Frontal cortex (tissue), 3 donors: ENCODE measurements at regions not wholly inside any gene's neighbourhood (a gene's known extent, or its start where the extent isn't known, plus 50 kb on each side); places are given as distances from the start of the nearest gene placed in this dataset.
"Not testable (repeated sequence)": the region's sequence is repeated elsewhere in the genome, so short reads cannot be mapped to it uniquely, and the experiment has no call there.

ENCODE experiments used
- DNase-seq, 2 donors: peaks; one replicate each; pipeline ENCODE4 v3.0.0; 2012; ENCODE audit warnings: low spot score in 2 of 2
- FAIRE-seq: peaks from 2 replicates; lab custom pipeline; 2012; peaks lifted over from hg19 to GRCh38; lab: Jason Lieb, UNC
- donor health status: control.
- donor health status: control.
- donor health status: control.

DNA sequence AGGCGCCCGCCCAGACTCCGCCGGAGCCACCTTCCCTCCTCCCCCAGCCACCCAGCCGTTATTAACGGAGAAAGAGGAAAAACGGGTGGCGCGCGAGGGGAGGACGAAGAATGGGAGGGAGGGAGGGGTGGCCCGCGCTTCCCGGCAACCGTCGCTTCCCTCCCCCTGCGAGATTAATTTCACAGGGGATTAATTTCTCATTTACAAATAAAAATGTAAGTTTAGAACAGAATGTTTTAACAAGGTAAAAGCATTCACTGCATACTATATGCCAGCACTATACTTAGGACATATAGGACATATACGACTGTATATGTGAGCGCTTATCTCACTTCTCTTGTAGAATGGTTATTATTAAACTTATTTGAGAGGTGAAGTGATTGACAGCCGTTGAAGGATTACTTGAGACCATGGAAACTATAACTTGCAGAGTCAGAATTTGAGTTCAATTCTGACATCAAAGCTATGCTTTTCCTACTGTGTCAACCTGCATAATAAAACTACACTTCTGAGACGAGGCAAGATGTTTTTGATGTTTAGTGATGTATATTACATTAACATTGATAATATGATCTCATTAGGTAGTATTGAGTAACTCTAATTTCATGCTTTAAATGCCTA, 120.5 kb upstream of the WIPF3 start:
- DNase-seq, FAIRE-seq: not testable (repeated sequence)

DNA sequence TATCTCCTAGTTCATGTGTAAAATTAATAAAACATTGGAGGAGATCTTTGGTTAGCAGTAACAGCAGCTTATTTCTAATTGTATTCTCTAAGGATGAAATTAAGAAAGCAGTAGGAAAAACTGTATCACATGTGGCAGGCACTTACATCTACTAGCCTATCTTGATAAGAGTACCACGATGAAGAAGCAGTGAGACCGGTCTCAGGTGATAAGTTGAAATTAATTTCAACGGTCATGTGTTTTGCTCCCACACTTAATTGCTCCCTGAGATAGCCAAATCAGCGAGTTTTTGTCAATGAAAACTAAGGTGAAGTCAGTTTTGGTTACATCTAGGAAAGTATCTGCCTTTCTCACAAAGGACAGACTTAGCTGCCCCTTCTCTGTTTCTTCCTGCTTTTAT, 115.8 kb upstream of the WIPF3 start:
- DNase-seq, FAIRE-seq: not testable (repeated sequence)

DNA sequence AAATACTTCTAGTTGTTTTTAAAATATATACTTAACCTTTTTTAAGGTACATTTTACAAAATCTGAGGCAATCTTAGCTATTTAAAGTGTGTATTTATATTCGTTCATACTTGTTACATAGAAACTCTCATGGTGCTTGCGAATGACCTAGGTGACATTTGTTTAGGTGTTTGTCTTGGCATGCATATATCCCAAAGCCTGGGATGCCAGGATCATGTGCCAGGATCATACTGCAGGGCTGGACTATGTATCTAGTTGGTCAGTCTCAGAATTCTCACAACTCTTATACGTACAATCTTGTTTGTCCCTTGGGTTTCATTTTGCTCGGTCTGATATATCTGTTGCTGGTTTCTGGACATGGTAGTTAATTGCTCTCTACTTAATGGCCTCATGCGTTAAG, 109.9 kb upstream of the WIPF3 start:
- FAIRE-seq, DNase-seq: not testable (repeated sequence)

DNA sequence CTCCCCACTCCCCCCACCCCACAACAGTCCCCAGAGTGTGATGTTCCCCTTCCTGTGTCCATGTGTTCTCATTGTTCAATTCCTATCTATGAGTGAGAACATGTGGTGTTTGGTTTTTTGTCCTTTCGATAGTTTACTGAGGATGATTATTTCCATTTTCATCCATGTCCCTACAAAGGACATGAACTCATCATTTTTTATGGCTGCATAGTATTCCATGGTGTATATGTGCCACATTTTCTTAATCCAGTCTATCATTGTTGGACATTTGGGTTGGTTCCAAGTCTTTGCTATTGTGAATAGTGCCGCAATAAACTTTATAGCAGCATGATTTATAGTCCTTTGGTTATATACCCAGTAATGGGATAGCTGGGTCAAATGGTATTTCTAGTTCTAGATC, 106.6 kb upstream of the WIPF3 start:
- DNase-seq, FAIRE-seq: not testable (repeated sequence)

DNA sequence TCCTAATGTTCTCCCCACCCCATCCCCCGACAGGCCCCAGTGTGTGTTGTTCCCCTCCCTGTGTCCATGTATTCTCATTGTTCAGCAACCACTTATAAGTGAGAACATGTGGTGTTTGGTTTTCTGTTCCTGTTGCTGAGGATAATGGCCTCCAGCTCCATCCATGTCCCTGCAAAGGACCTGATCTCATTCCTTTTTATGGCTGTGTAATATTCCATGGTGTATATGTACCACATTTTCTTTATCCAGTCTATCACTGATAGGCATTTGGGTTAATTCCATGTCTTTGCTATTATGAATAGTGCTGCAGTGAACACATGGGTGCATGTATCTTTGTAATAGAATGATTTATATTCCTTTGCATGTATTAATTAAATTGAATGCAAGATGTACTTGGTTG, 104.8 kb upstream of the WIPF3 start:
- DNase-seq, FAIRE-seq: not testable (repeated sequence)

DNA sequence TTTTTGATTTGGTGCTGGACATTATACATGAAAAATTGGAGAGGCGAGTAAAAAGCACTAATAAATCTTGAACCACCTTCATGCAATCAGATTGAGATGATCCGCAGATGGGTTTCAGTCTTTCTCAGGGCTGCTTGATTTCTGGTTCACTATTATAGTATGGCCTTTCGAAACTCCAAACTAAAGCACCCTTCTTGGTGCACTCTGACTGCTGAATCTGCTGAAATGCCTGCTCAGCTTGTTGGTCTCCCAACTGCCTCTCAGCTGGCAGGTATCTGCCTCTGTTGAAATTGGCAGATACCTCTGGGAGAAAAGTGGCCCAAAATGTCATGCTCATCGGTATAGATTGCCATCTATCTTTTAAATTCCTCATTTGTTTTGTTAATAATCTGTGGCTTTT, 102.5 kb upstream of the WIPF3 start:
- DNase-seq, FAIRE-seq: not testable (repeated sequence)

DNA sequence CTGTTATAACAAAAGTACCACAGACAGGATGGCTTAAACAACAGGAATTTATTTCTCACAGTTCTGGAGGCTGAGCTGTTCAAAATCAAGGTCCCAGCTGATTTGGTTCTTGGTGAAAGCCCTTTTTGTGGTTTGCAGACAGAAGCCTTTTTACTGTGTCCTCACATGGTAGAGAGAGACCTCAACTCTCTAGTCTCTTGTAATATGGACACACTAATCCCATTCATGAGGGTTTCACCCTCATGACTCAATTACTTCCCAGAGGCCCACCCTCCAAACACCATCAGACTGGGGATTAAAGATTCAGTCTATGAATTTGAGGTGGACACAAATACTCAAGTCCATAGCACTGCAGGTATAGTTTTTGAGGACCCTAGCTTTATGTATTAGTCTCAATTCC, 97.3 kb upstream of the WIPF3 start:
- DNase-seq = peak in 1 of 2 donors; percentile 1
- FAIRE-seq = not testable (repeated sequence)

DNA sequence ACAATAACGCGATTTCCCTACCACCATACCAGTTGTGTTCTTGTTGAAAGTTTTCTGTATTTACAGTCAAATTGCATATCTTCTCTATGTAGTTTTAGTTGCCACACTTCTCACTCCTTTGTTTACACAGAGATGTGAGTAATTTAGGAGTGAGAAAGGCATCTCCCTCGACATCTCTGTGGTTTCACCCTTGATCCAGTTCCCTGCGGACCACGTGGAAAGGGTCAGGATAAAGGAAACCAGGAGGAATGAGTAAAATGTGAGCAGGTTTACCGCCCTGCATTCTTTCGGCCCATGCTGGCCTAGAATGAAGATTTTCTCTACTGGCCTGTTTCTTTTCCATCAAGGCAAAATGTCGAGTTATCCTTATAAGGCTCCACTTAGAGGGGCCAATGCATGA, 83.2 kb upstream of the WIPF3 start:
- not testable (repeated sequence) for FAIRE-seq, DNase-seq

DNA sequence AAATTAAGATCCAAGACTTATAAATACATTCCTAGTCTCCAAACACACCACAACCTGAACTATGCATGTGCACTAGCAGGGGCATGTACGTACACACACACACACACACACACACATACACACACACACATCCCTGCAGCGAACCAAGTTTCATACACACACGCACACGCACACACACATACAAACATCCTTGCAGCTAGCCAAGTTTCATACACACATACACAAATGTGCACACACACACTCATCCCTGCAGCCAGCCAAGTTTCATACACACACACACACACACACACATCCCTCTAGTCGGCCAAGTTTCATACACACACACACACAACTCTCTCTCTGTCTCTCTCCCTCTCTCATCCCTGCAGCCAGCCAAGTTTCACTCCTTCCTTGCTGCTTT, 82.7 kb upstream of the WIPF3 start:
- FAIRE-seq = no peak
- no peak for DNase-seq

DNA sequence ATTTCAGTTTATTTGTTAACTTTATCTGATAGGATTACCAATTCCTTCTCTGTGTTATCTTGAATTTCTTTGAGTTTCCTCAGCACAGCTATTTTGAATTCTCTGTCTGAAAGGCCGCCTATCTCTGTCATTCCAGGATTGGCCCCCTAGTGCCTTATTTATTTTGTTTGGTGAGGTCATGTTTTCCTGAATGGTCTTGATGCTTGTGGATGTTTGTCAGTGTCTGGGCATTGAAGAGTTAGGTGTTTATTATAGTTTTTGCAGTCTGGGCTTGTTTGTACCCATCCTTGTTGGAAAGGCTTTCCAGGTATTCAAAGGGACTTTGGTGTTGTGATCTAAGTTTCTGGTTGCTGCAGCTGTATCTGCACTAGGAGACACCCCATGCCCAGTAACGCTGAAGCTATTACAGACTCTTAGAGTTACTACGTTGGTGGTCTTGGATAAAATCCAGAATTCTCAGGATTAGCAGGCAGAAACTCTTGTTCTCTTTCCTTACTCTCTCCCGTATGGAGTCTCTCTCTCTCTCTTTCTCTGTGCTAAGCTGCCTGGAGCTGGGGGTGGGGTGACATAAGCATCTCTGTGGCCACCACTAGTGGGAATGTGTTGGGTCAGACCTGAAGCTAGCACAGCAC, 76.7 kb upstream of the WIPF3 start:
- FAIRE-seq, DNase-seq: not testable (repeated sequence)

DNA sequence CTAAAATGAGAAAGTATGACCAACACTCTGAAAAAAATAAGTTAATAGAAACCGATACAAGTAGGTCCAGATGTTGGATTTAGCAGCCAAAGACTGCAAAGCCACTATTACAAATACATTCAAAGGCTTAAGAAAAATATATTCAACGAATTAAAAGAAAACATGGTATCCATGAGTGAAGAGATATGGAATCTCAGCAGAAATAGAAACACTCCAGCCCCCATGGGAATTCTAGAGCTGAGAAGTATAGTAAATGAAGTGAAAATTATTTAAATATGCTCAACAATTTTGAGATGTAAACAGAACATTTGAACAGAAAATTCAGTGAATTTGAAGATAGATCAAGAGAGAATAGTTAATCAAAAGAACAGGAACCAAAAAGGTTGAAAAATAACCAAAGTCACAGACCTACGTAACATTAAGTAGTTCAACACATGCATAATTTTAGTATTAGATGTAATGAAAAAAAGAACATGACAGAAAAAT, 72.0 kb upstream of the WIPF3 start:
- DNase-seq = no peak
- peak; percentile 17 for FAIRE-seq

DNA sequence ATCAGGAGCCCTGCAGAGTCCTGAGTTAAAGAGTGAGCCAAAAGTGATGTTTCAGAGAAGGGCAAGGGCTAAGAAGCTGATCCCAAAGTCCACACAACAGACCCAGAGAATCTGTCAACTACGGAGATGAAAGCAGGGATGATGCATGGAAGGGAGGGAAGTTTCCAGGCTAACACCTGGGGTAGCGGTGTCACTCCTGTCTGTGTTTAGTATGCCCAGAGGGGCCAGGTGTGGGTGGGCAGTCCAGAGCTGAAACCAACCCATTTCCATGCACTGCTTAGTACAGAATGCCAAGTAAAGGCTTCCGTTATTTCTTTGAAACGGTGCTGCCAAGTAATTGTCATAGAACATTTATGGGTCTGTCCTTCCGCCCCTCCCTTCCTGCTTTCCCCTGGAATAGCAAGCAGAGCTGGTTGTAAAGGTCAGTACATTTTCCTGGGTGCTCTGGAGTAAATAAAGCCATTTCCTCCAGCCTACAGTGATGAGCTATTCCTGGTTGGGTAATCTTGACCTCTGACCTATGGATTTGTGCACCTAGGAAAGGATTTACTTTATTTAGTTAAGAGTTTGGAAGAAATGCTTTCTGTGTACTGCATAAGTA, 58.6 kb upstream of the WIPF3 start:
- not testable (repeated sequence) for FAIRE-seq, DNase-seq

DNA sequence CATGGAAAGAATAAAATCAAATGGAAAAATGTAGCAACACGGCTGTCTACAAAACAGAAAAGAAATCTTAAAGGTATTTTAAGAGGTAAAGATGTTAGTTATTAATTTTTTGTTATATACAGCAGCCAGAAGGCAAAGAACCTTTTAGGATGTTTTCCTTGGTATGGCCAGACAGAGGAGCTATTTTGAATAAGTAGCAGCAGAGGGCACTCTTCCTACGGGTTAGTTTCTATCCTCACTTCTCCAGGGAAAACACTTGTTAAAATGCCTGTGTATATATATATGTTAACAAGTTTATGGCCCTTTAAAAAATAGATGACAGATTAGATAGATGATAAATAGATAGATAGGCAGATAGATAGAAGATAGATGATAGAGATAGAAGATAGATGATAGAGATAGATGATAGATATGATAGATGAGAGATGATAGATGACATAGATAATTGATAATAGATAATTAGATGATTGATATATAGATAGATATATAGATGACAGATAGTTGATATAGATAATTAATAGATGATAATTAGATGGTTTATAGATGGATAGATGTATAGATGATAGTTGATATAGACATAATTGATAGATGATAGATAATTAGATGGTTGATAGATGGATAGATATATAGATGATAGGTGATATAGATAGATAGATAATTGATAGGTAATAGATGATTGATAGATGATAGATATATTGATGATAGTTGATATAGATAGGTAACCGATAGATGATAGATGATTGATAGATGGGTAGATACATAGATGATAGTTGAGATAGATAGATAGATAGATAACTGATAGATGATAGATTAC, 57.8 kb upstream of the WIPF3 start:
- FAIRE-seq (peak; percentile 86), DNase-seq (no peak)

DNA sequence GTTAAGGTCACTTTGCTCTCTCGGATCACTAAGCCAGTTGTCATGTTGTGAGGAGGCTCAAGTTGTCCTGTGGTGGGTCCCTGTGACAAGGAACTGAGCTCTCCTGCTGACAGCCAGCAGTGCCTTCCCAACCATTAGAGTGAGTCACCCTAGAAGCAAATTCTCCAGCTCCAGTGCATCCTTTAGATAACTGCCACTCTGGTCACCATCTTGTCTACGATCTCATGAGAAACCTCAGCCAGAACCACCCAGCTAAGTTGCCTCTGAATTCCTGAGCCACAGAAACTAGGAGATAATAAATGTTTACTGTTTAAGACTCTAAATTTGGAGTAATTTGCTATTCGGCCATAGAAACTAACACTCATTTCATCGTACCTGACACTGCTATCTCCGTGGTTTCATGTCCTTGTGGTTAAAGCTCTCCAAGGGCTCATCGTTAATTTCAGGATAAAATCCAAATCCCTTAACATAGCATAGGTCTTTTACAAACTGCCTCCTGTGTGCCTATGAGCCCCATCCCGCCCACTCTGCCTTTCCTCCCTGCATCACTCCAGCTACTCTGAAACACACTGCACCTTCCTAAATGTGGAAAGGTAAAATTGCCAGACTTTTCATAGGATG, 56.5 kb upstream of the WIPF3 start:
- DNase-seq = no peak
- no peak for FAIRE-seq

DNA sequence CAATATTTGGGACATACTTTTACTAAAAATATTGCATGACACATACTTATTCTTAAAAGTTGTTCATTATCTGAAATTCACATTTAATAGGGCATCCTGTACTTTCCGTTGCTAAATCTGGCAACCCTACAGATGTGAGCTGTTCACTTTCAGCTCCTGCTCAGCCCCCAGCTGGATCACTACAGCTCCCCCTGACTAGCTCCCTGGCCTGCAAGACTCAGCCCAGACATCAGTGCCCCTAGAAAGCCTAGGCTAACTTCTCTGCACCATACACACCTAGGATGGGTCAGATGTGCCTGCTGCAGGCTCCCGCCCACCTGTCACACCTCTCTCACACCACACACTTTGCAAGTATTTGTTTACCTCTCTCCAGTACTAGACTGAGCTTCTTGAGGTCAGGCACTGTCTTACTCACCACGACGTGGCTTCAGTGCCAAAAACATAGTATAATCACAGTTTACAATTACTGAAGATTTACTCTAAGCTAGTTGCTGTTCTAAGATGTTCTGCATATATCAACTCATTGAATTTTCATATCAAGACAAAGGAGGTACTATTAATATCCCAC, 55.9 kb upstream of the WIPF3 start:
- not testable (repeated sequence) for FAIRE-seq, DNase-seq

DNA sequence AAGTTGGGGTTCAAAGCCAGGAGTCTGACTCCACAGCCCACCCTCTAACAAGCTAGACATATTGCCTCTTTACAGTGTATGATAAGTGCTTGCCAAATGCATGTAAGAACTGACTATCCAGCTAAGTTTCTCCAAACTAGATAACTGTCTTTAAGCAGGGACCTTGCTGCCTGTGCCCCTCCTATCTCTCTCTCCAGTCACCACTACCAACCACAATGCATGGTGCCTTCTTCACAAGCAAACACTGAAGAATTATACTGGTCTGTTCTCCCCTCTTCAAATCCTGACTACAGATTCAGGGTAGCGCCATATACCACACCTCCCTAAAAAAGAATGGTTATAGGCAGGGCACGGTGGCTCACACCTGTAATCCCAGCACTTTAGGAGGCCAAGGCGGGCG, 55.3 kb upstream of the WIPF3 start:
- DNase-seq, FAIRE-seq: not testable (repeated sequence)

DNA sequence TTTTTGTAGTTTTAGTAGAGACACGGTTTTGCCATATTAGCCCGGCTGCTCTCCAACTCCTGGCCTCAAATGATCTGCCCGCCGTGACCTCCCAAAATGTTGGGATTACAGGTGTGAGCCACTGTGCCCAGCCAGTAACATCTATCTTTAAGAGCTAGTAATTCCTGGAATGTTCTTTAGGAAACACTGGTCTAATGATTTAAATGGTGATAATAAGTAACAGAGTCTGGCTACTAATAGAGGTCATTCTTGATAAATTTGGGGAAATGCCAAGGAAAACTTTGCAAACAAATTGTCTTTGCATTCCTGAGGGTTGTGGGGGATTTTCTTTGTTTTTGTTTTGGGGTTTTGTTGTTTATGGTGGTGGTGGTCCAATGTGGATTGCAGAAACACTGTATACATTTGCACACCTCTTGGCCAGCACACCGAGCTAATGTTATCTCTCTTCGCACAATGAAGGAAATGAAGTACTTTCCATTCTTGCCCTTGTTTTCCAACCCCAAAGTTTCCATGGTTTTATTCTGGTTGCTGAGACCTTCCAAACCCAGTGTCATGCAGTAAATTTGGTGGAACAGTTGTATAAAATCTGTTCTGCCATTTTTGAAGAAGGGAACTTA, 51.3 kb upstream of the WIPF3 start:
- FAIRE-seq (no peak), DNase-seq (no peak)
